Loucy (cell line): ENCODE measurements at regions not wholly inside any gene's neighbourhood (a gene's known extent, or its start where the extent isn't known, plus 50 kb on each side); places are given as distances from the start of the nearest gene placed in this dataset.

Source experiments
- EZH2phosphoT487 ChIP-seq: fragments of 200-600 bp; IDR thresholded peaks from 2 replicates; pipeline ENCODE4 v1.6.1; 2018; ENCODE audit warnings: antibody characterized with exemption, mild to moderate bottlenecking, moderate library complexity, borderline replicate concordance
- TF ChIP-seq, protein P1 (sequence below): fragments of 200-600 bp; sonication (generic); conservative IDR thresholded peaks from 2 replicates; pipeline ENCODE4 v1.5.1; 2014; ENCODE audit warnings: mild to moderate bottlenecking, antibody characterized with exemption, low read length

DNA sequence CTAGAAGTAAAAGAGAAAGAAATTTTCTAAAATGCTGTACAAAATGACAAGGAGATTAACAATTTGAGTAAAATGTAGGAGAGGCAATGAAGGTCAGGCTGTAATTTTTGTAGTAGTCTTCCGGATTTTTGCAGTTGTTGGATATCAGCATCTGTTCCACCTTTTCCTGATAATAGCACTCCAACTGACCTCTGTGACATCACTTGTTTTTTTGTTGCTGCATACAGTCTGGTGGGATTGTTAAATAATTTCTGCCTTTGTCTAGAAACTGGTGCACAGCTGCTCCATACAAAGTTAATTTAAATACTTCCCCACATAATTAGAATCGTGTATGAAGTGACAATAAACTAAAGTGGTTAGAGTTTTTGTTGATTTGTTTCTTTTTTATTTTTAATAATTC lies 731.4 kb downstream of the PLOD2 start:
- TF ChIP-seq, protein P1, sequence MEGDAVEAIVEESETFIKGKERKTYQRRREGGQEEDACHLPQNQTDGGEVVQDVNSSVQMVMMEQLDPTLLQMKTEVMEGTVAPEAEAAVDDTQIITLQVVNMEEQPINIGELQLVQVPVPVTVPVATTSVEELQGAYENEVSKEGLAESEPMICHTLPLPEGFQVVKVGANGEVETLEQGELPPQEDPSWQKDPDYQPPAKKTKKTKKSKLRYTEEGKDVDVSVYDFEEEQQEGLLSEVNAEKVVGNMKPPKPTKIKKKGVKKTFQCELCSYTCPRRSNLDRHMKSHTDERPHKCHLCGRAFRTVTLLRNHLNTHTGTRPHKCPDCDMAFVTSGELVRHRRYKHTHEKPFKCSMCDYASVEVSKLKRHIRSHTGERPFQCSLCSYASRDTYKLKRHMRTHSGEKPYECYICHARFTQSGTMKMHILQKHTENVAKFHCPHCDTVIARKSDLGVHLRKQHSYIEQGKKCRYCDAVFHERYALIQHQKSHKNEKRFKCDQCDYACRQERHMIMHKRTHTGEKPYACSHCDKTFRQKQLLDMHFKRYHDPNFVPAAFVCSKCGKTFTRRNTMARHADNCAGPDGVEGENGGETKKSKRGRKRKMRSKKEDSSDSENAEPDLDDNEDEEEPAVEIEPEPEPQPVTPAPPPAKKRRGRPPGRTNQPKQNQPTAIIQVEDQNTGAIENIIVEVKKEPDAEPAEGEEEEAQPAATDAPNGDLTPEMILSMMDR: no peak
- no peak for TF ChIP-seq EZH2phosphoT487
